ENCODE measurements at regions not wholly inside any gene's neighbourhood (a gene's known extent, or its start where the extent isn't known, plus 50 kb on each side); places are given as distances from the start of the nearest gene placed in this dataset.

DNA sequence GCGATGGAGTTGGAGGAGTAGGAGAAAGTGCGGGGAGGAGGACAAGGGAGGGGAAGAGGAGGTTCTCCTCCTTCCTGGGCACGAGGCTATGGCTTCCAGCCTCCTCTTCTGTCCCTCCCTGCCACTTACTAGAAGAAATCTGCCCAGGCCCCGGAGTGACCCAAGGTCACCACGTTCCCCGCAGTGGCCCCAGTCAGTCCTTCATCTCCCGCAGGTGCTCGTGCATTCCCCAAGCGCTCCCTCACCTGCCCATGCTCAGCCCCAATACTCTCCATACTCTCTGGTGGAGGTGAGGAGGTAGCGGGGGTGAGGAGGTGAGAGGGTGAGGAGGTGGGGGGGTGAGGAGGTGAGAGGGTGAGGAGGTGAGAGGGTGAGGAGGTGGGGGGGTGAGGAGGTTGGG lies 85.4 kb downstream of the CCDC185 start:
- TF ChIP-seq POLR2A (IDR thresholded peaks at IDR 0.05; ENCODE audit: low read depth, low read length) (no peak), RCOR1 (IDR thresholded peaks at IDR 0.05; ENCODE audit: insufficient replicate concordance, low read length) (no peak), CHD1 (IDR thresholded peaks at IDR 0.05; ENCODE audit: low read depth, low read length) (no peak), MAFK (IDR thresholded peaks at IDR 0.05; ENCODE audit: low read depth, low read length) (no peak), SMC3 (IDR thresholded peaks at IDR 0.05; ENCODE audit: low read depth, low read length) (no peak), NFE2L2 (IDR thresholded peaks at IDR 0.05; ENCODE audit: low read depth, low read length) (no peak), RAD21 (IDR thresholded peaks at IDR 0.05; ENCODE audit: low read length) (no peak), MAZ (IDR thresholded peaks at IDR 0.05; ENCODE audit: borderline replicate concordance, low read depth, low read length) (no peak), FOS (IDR thresholded peaks at IDR 0.05; ENCODE audit: low read depth, low read length) (no peak), CEBPB (IDR thresholded peaks at IDR 0.05; ENCODE audit: low read depth, low read length) (no peak), BHLHE40 (IDR thresholded peaks at IDR 0.05; ENCODE audit: low read depth, low read length) (no peak), RFX5 (IDR thresholded peaks at IDR 0.05; ENCODE audit: low read depth, low read length) (no peak), MXI1 (IDR thresholded peaks at IDR 0.05; ENCODE audit: borderline replicate concordance, low read depth, low read length) (no peak)
- TF ChIP-seq, protein P1, sequence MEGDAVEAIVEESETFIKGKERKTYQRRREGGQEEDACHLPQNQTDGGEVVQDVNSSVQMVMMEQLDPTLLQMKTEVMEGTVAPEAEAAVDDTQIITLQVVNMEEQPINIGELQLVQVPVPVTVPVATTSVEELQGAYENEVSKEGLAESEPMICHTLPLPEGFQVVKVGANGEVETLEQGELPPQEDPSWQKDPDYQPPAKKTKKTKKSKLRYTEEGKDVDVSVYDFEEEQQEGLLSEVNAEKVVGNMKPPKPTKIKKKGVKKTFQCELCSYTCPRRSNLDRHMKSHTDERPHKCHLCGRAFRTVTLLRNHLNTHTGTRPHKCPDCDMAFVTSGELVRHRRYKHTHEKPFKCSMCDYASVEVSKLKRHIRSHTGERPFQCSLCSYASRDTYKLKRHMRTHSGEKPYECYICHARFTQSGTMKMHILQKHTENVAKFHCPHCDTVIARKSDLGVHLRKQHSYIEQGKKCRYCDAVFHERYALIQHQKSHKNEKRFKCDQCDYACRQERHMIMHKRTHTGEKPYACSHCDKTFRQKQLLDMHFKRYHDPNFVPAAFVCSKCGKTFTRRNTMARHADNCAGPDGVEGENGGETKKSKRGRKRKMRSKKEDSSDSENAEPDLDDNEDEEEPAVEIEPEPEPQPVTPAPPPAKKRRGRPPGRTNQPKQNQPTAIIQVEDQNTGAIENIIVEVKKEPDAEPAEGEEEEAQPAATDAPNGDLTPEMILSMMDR (conservative IDR thresholded peaks at IDR 0.05; ENCODE audit: low read depth, low read length), result no peak
- TF ChIP-seq, protein P2, sequence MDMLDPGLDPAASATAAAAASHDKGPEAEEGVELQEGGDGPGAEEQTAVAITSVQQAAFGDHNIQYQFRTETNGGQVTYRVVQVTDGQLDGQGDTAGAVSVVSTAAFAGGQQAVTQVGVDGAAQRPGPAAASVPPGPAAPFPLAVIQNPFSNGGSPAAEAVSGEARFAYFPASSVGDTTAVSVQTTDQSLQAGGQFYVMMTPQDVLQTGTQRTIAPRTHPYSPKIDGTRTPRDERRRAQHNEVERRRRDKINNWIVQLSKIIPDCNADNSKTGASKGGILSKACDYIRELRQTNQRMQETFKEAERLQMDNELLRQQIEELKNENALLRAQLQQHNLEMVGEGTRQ (IDR thresholded peaks at IDR 0.05; ENCODE audit: low read depth, low read length), result no peak
- TF ChIP-seq, protein P3, sequence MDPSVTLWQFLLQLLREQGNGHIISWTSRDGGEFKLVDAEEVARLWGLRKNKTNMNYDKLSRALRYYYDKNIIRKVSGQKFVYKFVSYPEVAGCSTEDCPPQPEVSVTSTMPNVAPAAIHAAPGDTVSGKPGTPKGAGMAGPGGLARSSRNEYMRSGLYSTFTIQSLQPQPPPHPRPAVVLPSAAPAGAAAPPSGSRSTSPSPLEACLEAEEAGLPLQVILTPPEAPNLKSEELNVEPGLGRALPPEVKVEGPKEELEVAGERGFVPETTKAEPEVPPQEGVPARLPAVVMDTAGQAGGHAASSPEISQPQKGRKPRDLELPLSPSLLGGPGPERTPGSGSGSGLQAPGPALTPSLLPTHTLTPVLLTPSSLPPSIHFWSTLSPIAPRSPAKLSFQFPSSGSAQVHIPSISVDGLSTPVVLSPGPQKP (IDR thresholded peaks at IDR 0.05; ENCODE audit: borderline replicate concordance, low read depth, low read length), result no peak
- no peak for ATAC-seq (ENCODE audit: low read depth)
- H2AK9ac ChIP-seq (replicated peaks; ENCODE audit: low read depth, low read length, poor library complexity), result no peak overlapping the region

More for the DNA sequence above, 85.4 kb downstream of the CCDC185 start:
- Histone ChIP-seq H4K20me1 (ENCODE audit: insufficient read depth, low read length) (no peaks in the 10 kb centered on the region), H4K91ac (ENCODE audit: insufficient read depth, low read depth, low read length) (no peak overlapping the region), H3K18ac (ENCODE audit: low read depth, low read length) (no peak overlapping the region), H3K4me2 (ENCODE audit: low read depth, low read length) (no peak overlapping the region), H3K27me3 (ENCODE audit: control insufficient read depth, insufficient read depth, low read length) (peaks cover 29% of the 10 kb centered on the region), H2BK20ac (ENCODE audit: low read depth, low read length) (no peak overlapping the region), H2AK5ac (ENCODE audit: low read depth, low read length) (no peak overlapping the region), H3K4me3 (ENCODE audit: insufficient read depth, low read depth, low read length) (no peak overlapping the region), H3K56ac (ENCODE audit: extremely low read depth, insufficient read depth, low read length) (no peak overlapping the region), H3K14ac (replicated peaks; ENCODE audit: low read depth, low read length) (no peak overlapping the region), H3K4me1 (ENCODE audit: control insufficient read depth, insufficient read depth, low read length) (no peaks in the 10 kb centered on the region), H3K4ac (ENCODE audit: low read depth, low read length) (no peak overlapping the region), H3K9ac (ENCODE audit: low read depth, low read length) (no peak overlapping the region), H3K27ac (ENCODE audit: insufficient read depth, low read length) (no peak overlapping the region), H3K23ac (ENCODE audit: low read depth, low read length) (no peak overlapping the region), H2AFZ (replicated peaks; ENCODE audit: low read length, poor library complexity) (no peak overlapping the region), H2BK120ac (ENCODE audit: low read depth, low read length) (no peak overlapping the region), H3K9me3 (ENCODE audit: control insufficient read depth, insufficient read depth, low read length) (no peaks in the 10 kb centered on the region), H3K79me1 (ENCODE audit: low read depth in 1 of 2, low read length in 2 of 2) (no peaks in the 10 kb centered on the region), H3K9me1 (ENCODE audit: insufficient read depth, low read length) (no peaks in the 10 kb centered on the region), H4K8ac (ENCODE audit: low read depth in 2 of 2, low read length in 2 of 2) (no peak overlapping the region), H2BK5ac (ENCODE audit: low read depth, low read length, poor library complexity, severe bottlenecking) (no peak overlapping the region), H3K36me3 (ENCODE audit: control insufficient read depth, insufficient read depth, low read length) (no peaks in the 10 kb centered on the region), H2BK15ac (ENCODE audit: low read depth, low read length) (no peak overlapping the region), H4K5ac (ENCODE audit: low read depth, low read length) (no peak overlapping the region)
- DNase-seq, result no peak
- in situ Hi-C loops (cut with MboI; ENCODE audit: low sequenced_read_pairs) (no loop called here), dilution Hi-C loops (cut with HindIII; ENCODE audit: low sequenced_read_pairs, unreplicated experiment) (no loop called here), intact Hi-C loops (cut with micrococcal nuclease) (no loop called here)
- 100% methylated on average over 2 of the region's 10 CpGs; no CpG with 5 or more reads in 1 of the 2 experiments for WGBS, 2 experiments (ENCODE audit: extremely low coverage in 2 of 2, insufficient read length in 1 of 2)
- CTCF ChIA-PET, result no interaction called here
- no TSS peak for BruUV-seq (replicated peaks)
- POLR2A ChIA-PET (ENCODE audit: unreplicated experiment), result no interaction called here

All from IMR-90 (cell line).